ENCODE measurements at regions not wholly inside any gene's neighbourhood (a gene's known extent, or its start where the extent isn't known, plus 50 kb on each side); places are given as distances from the start of the nearest gene placed in this dataset.
"Not testable (repeated sequence)": the region's sequence is repeated elsewhere in the genome, so short reads cannot be mapped to it uniquely, and the experiment has no call there.

- peak; percentile 97 for DNase-seq (ENCODE audit: low read depth)
Measured at GRCh38 chr12:47377414-47378221, 297.9 kb upstream of the AMIGO2 start.

- no peak for DNase-seq (ENCODE audit: low read depth)
Measured at GRCh38 chr12:47376927-47377326, 297.2 kb upstream of the AMIGO2 start.

GRCh38 chr12:47373554-47374150 lies 293.9 kb upstream of the AMIGO2 start:
- DNase-seq (ENCODE audit: low read depth) = no peak

GRCh38 chr12:47370421-47370820 lies 290.7 kb upstream of the AMIGO2 start:
- DNase-seq (ENCODE audit: low read depth) = no peak

GRCh38 chr12:47369085-47369484 lies 289.3 kb upstream of the AMIGO2 start:
- no peak for DNase-seq (ENCODE audit: low read depth)

GRCh38 chr12:47367912-47368537 lies 288.3 kb upstream of the AMIGO2 start:
- no peak for DNase-seq (ENCODE audit: low read depth)

GRCh38 chr12:47366579-47366978 lies 286.8 kb upstream of the AMIGO2 start:
- no peak for DNase-seq (ENCODE audit: low read depth)

GRCh38 chr12:47366157-47366556 lies 286.4 kb upstream of the AMIGO2 start:
- no peak for DNase-seq (ENCODE audit: low read depth)

- not testable (repeated sequence) for DNase-seq (ENCODE audit: low read depth)
Measured at GRCh38 chr12:47365443-47366076, 285.8 kb upstream of the AMIGO2 start.

- DNase-seq (ENCODE audit: low read depth) = no peak
Measured at GRCh38 chr12:47364261-47364660, 284.5 kb upstream of the AMIGO2 start.

- DNase-seq (ENCODE audit: low read depth) = no peak
Measured at GRCh38 chr12:47362126-47362705, 282.5 kb upstream of the AMIGO2 start.

GRCh38 chr12:47361389-47362021 lies 281.7 kb upstream of the AMIGO2 start:
- DNase-seq (ENCODE audit: low read depth) = no peak

- DNase-seq (ENCODE audit: low read depth) = peak; percentile 28
Measured at GRCh38 chr12:47360771-47361388, 281.1 kb upstream of the AMIGO2 start.

GRCh38 chr12:47360093-47360480 lies 280.3 kb upstream of the AMIGO2 start:
- DNase-seq (ENCODE audit: low read depth) = no peak

- no peak for DNase-seq (ENCODE audit: low read depth)
Measured at GRCh38 chr12:47359310-47360092, 279.7 kb upstream of the AMIGO2 start.

GRCh38 chr12:47357006-47357405 lies 277.2 kb upstream of the AMIGO2 start:
- DNase-seq (ENCODE audit: low read depth) = not testable (repeated sequence)

GRCh38 chr12:47356129-47356700 lies 276.5 kb upstream of the AMIGO2 start:
- DNase-seq (ENCODE audit: low read depth) = no peak

GRCh38 chr12:47353508-47353907 lies 273.7 kb upstream of the AMIGO2 start:
- DNase-seq (ENCODE audit: low read depth) = no peak

GRCh38 chr12:47352067-47352466 lies 272.3 kb upstream of the AMIGO2 start:
- no peak for DNase-seq (ENCODE audit: low read depth)

- DNase-seq (ENCODE audit: low read depth) = no peak
Measured at GRCh38 chr12:47351526-47351925, 271.8 kb upstream of the AMIGO2 start.

All from HT1080 (cell line).